ENCODE measurements at regions not wholly inside any gene's neighbourhood (a gene's known extent, or its start where the extent isn't known, plus 50 kb on each side); places are given as distances from the start of the nearest gene placed in this dataset.

GRCh38 chr2:5983511-5984272 lies 291.5 kb downstream of the SOX11 start:
- WGBS: 92% methylated on average over 13 of the region's 13 CpGs
- Histone ChIP-seq H3K36me3 (ENCODE audit: control insufficient read depth in 2 of 2, insufficient read depth in 2 of 2, low read length in 1 of 2) (no peaks in the 10 kb centered on the region), H3K27ac (ENCODE audit: low read depth in 1 of 2, low read length in 1 of 2) (no peak overlapping the region), H3K9me3 (ENCODE audit: control insufficient read depth in 2 of 2, insufficient read depth in 1 of 2, low read length in 1 of 2) (no peaks in the 10 kb centered on the region), H3K27me3 (ENCODE audit: control insufficient read depth in 2 of 2, insufficient read depth in 1 of 2, low read length in 1 of 2) (peaks cover 0 to 5% of the 10 kb centered on the region in 2 donors), H3K4me1 (ENCODE audit: control insufficient read depth in 2 of 2, insufficient read depth in 2 of 2, low read length in 2 of 2) (no peaks in the 10 kb centered on the region), H3K4me3 (ENCODE audit: low read length in 2 of 2) (no peak overlapping the region)
- no peak for DNase-seq (ENCODE audit: low read depth in 6 of 9, low spot score in 9 of 9)

GRCh38 chr2:5984273-5984655 lies 292.1 kb downstream of the SOX11 start:
- Histone ChIP-seq H3K4me1 (ENCODE audit: control insufficient read depth in 2 of 2, insufficient read depth in 2 of 2, low read length in 2 of 2) (no peaks in the 10 kb centered on the region), H3K27ac (ENCODE audit: low read depth in 1 of 2, low read length in 1 of 2) (no peak overlapping the region), H3K9me3 (ENCODE audit: control insufficient read depth in 2 of 2, insufficient read depth in 1 of 2, low read length in 1 of 2) (no peaks in the 10 kb centered on the region), H3K36me3 (ENCODE audit: control insufficient read depth in 2 of 2, insufficient read depth in 2 of 2, low read length in 1 of 2) (no peaks in the 10 kb centered on the region), H3K4me3 (ENCODE audit: low read length in 2 of 2) (no peak overlapping the region), H3K27me3 (ENCODE audit: control insufficient read depth in 2 of 2, insufficient read depth in 1 of 2, low read length in 1 of 2) (peaks cover 0 to 5% of the 10 kb centered on the region in 2 donors)
- 84% methylated on average over 2 of the region's 2 CpGs for WGBS
- DNase-seq (ENCODE audit: low read depth in 6 of 9, low spot score in 9 of 9): no peak

GRCh38 chr2:5984946-5985345 lies 292.8 kb downstream of the SOX11 start:
- Histone ChIP-seq H3K4me3 (ENCODE audit: low read length in 2 of 2) (no peak overlapping the region), H3K27ac (ENCODE audit: low read depth in 1 of 2, low read length in 1 of 2) (no peak overlapping the region), H3K27me3 (ENCODE audit: control insufficient read depth in 2 of 2, insufficient read depth in 1 of 2, low read length in 1 of 2) (peaks cover 0 to 5% of the 10 kb centered on the region in 2 donors), H3K36me3 (ENCODE audit: control insufficient read depth in 2 of 2, insufficient read depth in 2 of 2, low read length in 1 of 2) (no peaks in the 10 kb centered on the region), H3K9me3 (ENCODE audit: control insufficient read depth in 2 of 2, insufficient read depth in 1 of 2, low read length in 1 of 2) (no peaks in the 10 kb centered on the region), H3K4me1 (ENCODE audit: control insufficient read depth in 2 of 2, insufficient read depth in 2 of 2, low read length in 2 of 2) (no peaks in the 10 kb centered on the region)
- WGBS: 87% methylated on average over 6 of the region's 6 CpGs
- no peak for DNase-seq (ENCODE audit: low read depth in 6 of 9, low spot score in 9 of 9)

GRCh38 chr2:5985536-5986385 lies 293.6 kb downstream of the SOX11 start:
- H3K9me3 ChIP-seq (ENCODE audit: control insufficient read depth in 2 of 2, insufficient read depth in 1 of 2, low read length in 1 of 2): no peaks in the 10 kb centered on the region
- H3K4me3 ChIP-seq (ENCODE audit: low read length in 2 of 2): no peak overlapping the region
- DNase-seq (ENCODE audit: low read depth in 6 of 9, low spot score in 9 of 9): no peak
- peaks cover 0 to 5% of the 10 kb centered on the region in 2 donors for H3K27me3 ChIP-seq (ENCODE audit: control insufficient read depth in 2 of 2, insufficient read depth in 1 of 2, low read length in 1 of 2)
- H3K4me1 ChIP-seq (ENCODE audit: control insufficient read depth in 2 of 2, insufficient read depth in 2 of 2, low read length in 2 of 2): no peaks in the 10 kb centered on the region
- no peaks in the 10 kb centered on the region for H3K36me3 ChIP-seq (ENCODE audit: control insufficient read depth in 2 of 2, insufficient read depth in 2 of 2, low read length in 1 of 2)
- H3K27ac ChIP-seq (ENCODE audit: low read depth in 1 of 2, low read length in 1 of 2): no peak overlapping the region
- 95% methylated on average over 18 of the region's 18 CpGs for WGBS

- H3K9me3 ChIP-seq (ENCODE audit: control insufficient read depth in 2 of 2, insufficient read depth in 1 of 2, low read length in 1 of 2): no peaks in the 10 kb centered on the region
Measured at GRCh38 chr2:5986801-5987787, 294.9 kb downstream of the SOX11 start.

GRCh38 chr2:5988120-5988519 lies 295.9 kb downstream of the SOX11 start:
- no peak for DNase-seq (ENCODE audit: low read depth in 6 of 9, low spot score in 9 of 9)
- H3K4me1 ChIP-seq (ENCODE audit: control insufficient read depth in 2 of 2, insufficient read depth in 2 of 2, low read length in 2 of 2): no peaks in the 10 kb centered on the region
- H3K27ac ChIP-seq (ENCODE audit: low read depth in 1 of 2, low read length in 1 of 2): no peak overlapping the region
- H3K9me3 ChIP-seq (ENCODE audit: control insufficient read depth in 2 of 2, insufficient read depth in 1 of 2, low read length in 1 of 2): no peaks in the 10 kb centered on the region
- H3K36me3 ChIP-seq (ENCODE audit: control insufficient read depth in 2 of 2, insufficient read depth in 2 of 2, low read length in 1 of 2): no peaks in the 10 kb centered on the region
- 82% methylated on average over 3 of the region's 3 CpGs for WGBS
- H3K4me3 ChIP-seq (ENCODE audit: low read length in 2 of 2): no peak overlapping the region
- no peaks in the 10 kb centered on the region for H3K27me3 ChIP-seq (ENCODE audit: control insufficient read depth in 2 of 2, insufficient read depth in 1 of 2, low read length in 1 of 2)

More at GRCh38 chr2:5986801-5987787, 294.9 kb downstream of the SOX11 start:
- Histone ChIP-seq H3K4me1 (ENCODE audit: control insufficient read depth in 2 of 2, insufficient read depth in 2 of 2, low read length in 2 of 2) (no peaks in the 10 kb centered on the region), H3K27ac (ENCODE audit: low read depth in 1 of 2, low read length in 1 of 2) (no peak overlapping the region), H3K36me3 (ENCODE audit: control insufficient read depth in 2 of 2, insufficient read depth in 2 of 2, low read length in 1 of 2) (no peaks in the 10 kb centered on the region), H3K4me3 (ENCODE audit: low read length in 2 of 2) (no peak overlapping the region), H3K27me3 (ENCODE audit: control insufficient read depth in 2 of 2, insufficient read depth in 1 of 2, low read length in 1 of 2) (no peaks in the 10 kb centered on the region)
- DNase-seq (ENCODE audit: low read depth in 6 of 9, low spot score in 9 of 9): no peak
- 91% methylated on average over 12 of the region's 12 CpGs for WGBS

- Histone ChIP-seq H3K4me3 (ENCODE audit: low read length in 2 of 2) (no peak overlapping the region), H3K27ac (ENCODE audit: low read depth in 1 of 2, low read length in 1 of 2) (no peak overlapping the region), H3K4me1 (ENCODE audit: control insufficient read depth in 2 of 2, insufficient read depth in 2 of 2, low read length in 2 of 2) (no peaks in the 10 kb centered on the region), H3K9me3 (ENCODE audit: control insufficient read depth in 2 of 2, insufficient read depth in 1 of 2, low read length in 1 of 2) (no peaks in the 10 kb centered on the region), H3K27me3 (ENCODE audit: control insufficient read depth in 2 of 2, insufficient read depth in 1 of 2, low read length in 1 of 2) (no peaks in the 10 kb centered on the region), H3K36me3 (ENCODE audit: control insufficient read depth in 2 of 2, insufficient read depth in 2 of 2, low read length in 1 of 2) (no peaks in the 10 kb centered on the region)
- WGBS: 93% methylated on average over 5 of the region's 5 CpGs
- no peak for DNase-seq (ENCODE audit: low read depth in 6 of 9, low spot score in 9 of 9)
Measured at GRCh38 chr2:5990086-5990485, 297.9 kb downstream of the SOX11 start.

GRCh38 chr2:5991305-5991968 lies 299.3 kb downstream of the SOX11 start:
- Histone ChIP-seq H3K27ac (ENCODE audit: low read depth in 1 of 2, low read length in 1 of 2) (no peak overlapping the region), H3K27me3 (ENCODE audit: control insufficient read depth in 2 of 2, insufficient read depth in 1 of 2, low read length in 1 of 2) (no peaks in the 10 kb centered on the region), H3K36me3 (ENCODE audit: control insufficient read depth in 2 of 2, insufficient read depth in 2 of 2, low read length in 1 of 2) (no peaks in the 10 kb centered on the region), H3K4me3 (ENCODE audit: low read length in 2 of 2) (no peak overlapping the region), H3K4me1 (ENCODE audit: control insufficient read depth in 2 of 2, insufficient read depth in 2 of 2, low read length in 2 of 2) (no peaks in the 10 kb centered on the region), H3K9me3 (ENCODE audit: control insufficient read depth in 2 of 2, insufficient read depth in 1 of 2, low read length in 1 of 2) (no peaks in the 10 kb centered on the region)
- DNase-seq (ENCODE audit: low read depth in 6 of 9, low spot score in 9 of 9): no peak
- WGBS: 80% methylated on average over 8 of the region's 8 CpGs
